Ishikawa (cell line): ENCODE measurements at regions not wholly inside any gene's neighbourhood (a gene's known extent, or its start where the extent isn't known, plus 50 kb on each side); places are given as distances from the start of the nearest gene placed in this dataset.

Experiments
- CEBPB ChIP-seq: IDR thresholded peaks from 2 replicates; pipeline ENCODE4 v1.6.1; 2012
- CREB1 ChIP-seq: IDR thresholded peaks from 2 replicates; pipeline ENCODE4 v1.6.1; 2012; ENCODE audit warnings: low read depth
- EGR1 ChIP-seq: IDR thresholded peaks from 2 replicates; pipeline ENCODE4 v1.6.1; 2012
- EP300 ChIP-seq: IDR thresholded peaks from 2 replicates; pipeline ENCODE4 v1.6.1; 2012; ENCODE audit warnings: borderline replicate concordance
- FOXM1 ChIP-seq: IDR thresholded peaks from 2 replicates; pipeline ENCODE4 v1.6.1; 2012; ENCODE audit warnings: low read depth, borderline replicate concordance
- MAX ChIP-seq: IDR thresholded peaks from 2 replicates; pipeline ENCODE4 v1.6.1; 2012
- NFIC ChIP-seq: IDR thresholded peaks from 2 replicates; pipeline ENCODE4 v1.6.1; 2012
- RAD21 ChIP-seq: IDR thresholded peaks from 2 replicates; pipeline ENCODE4 v1.6.1; 2012; ENCODE audit warnings: low read depth
- REST ChIP-seq: IDR thresholded peaks from 2 replicates; pipeline ENCODE4 v1.6.1; 2012; ENCODE audit warnings: low read depth, mild to moderate bottlenecking
- TAF1 ChIP-seq: IDR thresholded peaks from 2 replicates; pipeline ENCODE4 v1.6.1; 2012; ENCODE audit warnings: low read depth, mild to moderate bottlenecking
- TCF12 ChIP-seq: IDR thresholded peaks from 2 replicates; pipeline ENCODE4 v1.6.1; 2012; ENCODE audit warnings: low read depth
- TEAD4 ChIP-seq: IDR thresholded peaks from 2 replicates; pipeline ENCODE4 v1.6.1; 2012
- USF1 ChIP-seq: IDR thresholded peaks from 2 replicates; pipeline ENCODE4 v1.6.1; 2012
- YY1 ChIP-seq: IDR thresholded peaks from 2 replicates; pipeline ENCODE4 v1.6.1; 2012; ENCODE audit warnings: low read depth
- ZBTB7A ChIP-seq: IDR thresholded peaks from 2 replicates; pipeline ENCODE4 v1.6.1; 2012; ENCODE audit warnings: low read depth

GRCh38 chr1:218614031-218614430 lies 268.9 kb downstream of the TGFB2 start:
- TF ChIP-seq TAF1 (no peak), TCF12 (no peak), FOXM1 (no peak), EGR1 (no peak), EP300 (no peak), YY1 (no peak), CREB1 (no peak), MAX (no peak), RAD21 (no peak), NFIC (no peak), REST (no peak), ZBTB7A (no peak), CEBPB (no peak), TEAD4 (no peak), USF1 (no peak)

DNA sequence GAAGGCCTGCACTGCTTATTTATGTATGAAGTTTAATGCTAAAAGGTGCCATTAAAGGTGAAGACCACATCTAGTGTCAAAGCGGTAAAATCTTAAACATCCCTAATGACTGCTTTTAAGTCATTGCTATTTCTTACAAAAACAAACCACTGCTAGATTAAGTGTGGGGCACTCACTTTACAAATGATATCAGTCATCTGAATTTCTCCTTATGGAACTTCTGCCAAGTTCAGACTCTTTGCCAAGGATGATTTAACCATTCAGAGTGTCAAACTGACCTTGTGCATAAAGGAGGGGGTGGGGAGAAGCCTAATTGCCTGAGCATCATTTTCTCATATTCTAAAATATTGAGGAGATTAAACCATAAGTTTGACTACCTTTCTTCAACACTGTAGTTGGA lies 271.5 kb downstream of the TGFB2 start:
- TF ChIP-seq CEBPB (no peak), MAX (no peak), ZBTB7A (no peak), TAF1 (no peak), NFIC (no peak), FOXM1 (no peak), TCF12 (no peak), CREB1 (no peak), USF1 (no peak), TEAD4 (no peak), EGR1 (no peak), RAD21 (no peak), REST (no peak), EP300 (no peak), YY1 (no peak)

DNA sequence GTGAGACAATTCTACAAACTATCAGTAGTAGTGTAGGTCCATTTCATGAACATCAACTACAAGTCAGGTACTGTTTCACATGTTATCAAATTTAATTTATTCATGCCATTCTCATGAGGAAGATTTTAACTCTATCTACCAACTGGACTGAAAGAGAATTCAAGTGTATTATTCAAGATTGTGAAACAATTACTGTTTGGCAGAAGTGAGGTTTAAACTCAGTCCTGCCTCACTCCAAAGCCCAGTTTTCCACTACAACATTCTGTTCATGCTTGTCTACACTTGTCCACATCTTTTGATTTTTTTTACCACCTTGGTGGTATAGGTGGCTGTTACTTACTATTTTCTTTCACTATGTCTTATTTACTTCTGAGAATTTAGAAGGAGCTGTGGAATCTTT lies 272.9 kb downstream of the TGFB2 start:
- no peak for TF ChIP-seq USF1
- TF ChIP-seq FOXM1, result no peak
- no peak for TF ChIP-seq EGR1
- no peak for TF ChIP-seq ZBTB7A
- TF ChIP-seq EP300, result no peak
- TF ChIP-seq CREB1, result no peak
- no peak for TF ChIP-seq TEAD4
- TF ChIP-seq NFIC, result no peak
- TF ChIP-seq REST, result no peak
- TF ChIP-seq MAX, result no peak
- no peak for TF ChIP-seq TCF12
- no peak for TF ChIP-seq CEBPB
- TF ChIP-seq YY1, result no peak
- no peak for TF ChIP-seq RAD21
- no peak for TF ChIP-seq TAF1

DNA sequence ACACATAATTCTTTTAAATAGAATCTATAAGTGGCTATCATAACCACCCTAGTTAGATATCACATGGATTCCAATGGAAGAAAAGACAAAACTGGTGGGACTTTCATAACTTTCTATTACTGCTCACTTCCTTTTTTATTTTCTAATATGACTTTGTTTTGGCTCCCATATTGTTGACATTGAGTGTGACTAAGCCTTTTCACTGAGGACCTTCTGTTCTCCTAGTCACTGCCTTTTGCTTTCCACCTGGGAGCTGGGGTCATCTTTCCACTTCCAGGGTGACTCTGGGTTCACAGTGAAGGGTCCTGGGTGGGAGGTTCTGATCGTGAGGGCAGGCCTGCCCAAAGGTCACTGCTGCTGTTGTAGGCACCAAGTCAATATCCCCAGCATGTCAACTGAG lies 275.8 kb downstream of the TGFB2 start:
- TF ChIP-seq EP300 (no peak), NFIC (no peak), TEAD4 (no peak)
